ENCODE measurements at regions not wholly inside any gene's neighbourhood (a gene's known extent, or its start where the extent isn't known, plus 50 kb on each side); places are given as distances from the start of the nearest gene placed in this dataset.
"Not testable (repeated sequence)": the region's sequence is repeated elsewhere in the genome, so short reads cannot be mapped to it uniquely, and the experiment has no call there.

DNA sequence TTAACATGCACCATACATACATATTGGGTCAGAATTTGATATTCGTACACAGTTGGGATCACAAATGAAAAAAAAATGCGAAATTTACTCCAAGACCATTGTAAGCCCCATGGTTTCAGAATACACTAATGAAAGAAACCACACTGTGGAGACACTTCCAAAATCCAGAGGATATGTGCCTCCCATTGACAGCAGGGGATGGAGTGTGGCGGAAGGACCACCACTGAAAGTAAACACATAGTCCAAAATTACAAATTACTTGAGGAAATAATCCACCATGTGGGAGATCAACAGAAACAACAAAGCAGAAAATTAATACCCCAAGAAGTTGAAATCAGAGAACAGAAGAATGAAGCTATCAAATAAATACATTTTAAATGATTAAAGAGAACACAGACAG lies 291.6 kb upstream of the PAPPA start:
- Mint-ChIP-seq H3K27ac (no peak overlapping the region), H3K27me3 (ENCODE audit: low read depth) (no peaks in the 10 kb centered on the region), H3K4me1 (ENCODE audit: low read depth) (no peaks in the 10 kb centered on the region), H3K9me3 (ENCODE audit: insufficient read depth) (no peaks in the 10 kb centered on the region), H3K4me3 (no peak overlapping the region), H3K36me3 (ENCODE audit: low read depth) (no peaks in the 10 kb centered on the region)
- ChIA-PET CTCF (no interaction called here), POLR2A (no interaction called here)
- ATAC-seq (no peak), DNase-seq (no peak)

DNA sequence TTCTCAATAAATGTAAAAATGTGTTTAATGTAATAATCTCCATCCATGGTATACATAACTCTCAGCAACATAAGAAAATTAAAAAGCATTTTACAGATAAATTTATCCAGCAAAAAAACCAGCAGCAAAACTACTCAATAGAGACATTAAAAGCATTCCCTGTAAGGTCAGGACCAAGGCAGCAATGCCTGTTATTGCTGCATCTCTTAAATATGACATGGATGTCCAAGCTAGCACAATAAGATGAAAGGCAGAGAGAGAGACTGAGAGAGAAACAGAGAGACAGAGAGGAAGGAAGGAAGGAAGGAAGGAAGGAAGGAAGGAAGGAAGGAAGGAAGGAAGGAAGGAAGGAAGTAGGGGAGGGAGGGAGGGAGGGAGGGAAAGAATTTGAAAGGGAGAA lies 289.0 kb upstream of the PAPPA start:
- no peaks in the 10 kb centered on the region for H3K9me3 Mint-ChIP-seq (ENCODE audit: insufficient read depth)
- H3K4me3 Mint-ChIP-seq: no peak overlapping the region
- ChIA-PET POLR2A (no interaction called here), CTCF (no interaction called here)
- DNase-seq (no peak), ATAC-seq (no peak)
- H3K4me1 Mint-ChIP-seq (ENCODE audit: low read depth): no peaks in the 10 kb centered on the region
- no peak overlapping the region for H3K27ac Mint-ChIP-seq
- no peaks in the 10 kb centered on the region for H3K36me3 Mint-ChIP-seq (ENCODE audit: low read depth)
- H3K27me3 Mint-ChIP-seq (ENCODE audit: low read depth): no peaks in the 10 kb centered on the region

DNA sequence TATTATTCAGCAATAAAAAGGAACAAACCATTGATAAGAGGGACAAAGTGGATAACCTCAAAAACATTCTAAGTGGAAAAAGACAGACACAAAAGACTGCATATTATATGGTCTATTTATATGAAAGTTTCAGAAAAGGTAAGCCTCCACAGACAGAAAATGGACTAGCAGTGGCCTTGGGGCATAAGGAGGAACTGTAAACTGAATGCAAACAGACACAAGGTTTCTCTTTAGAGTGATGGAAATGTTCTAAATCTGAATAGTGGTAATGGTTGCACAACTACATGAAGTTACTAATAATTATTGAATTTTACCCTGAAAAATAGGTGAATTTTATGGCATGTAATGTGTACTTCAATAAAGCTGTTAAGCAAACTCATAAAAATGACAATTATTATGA lies 286.3 kb upstream of the PAPPA start:
- ChIA-PET POLR2A (no interaction called here), CTCF (no interaction called here)
- Mint-ChIP-seq H3K27ac (no peak overlapping the region), H3K4me1 (ENCODE audit: low read depth) (no peaks in the 10 kb centered on the region), H3K36me3 (ENCODE audit: low read depth) (no peaks in the 10 kb centered on the region), H3K27me3 (ENCODE audit: low read depth) (no peaks in the 10 kb centered on the region), H3K4me3 (no peak overlapping the region), H3K9me3 (ENCODE audit: insufficient read depth) (no peaks in the 10 kb centered on the region)
- no peak for ATAC-seq
- no peak for DNase-seq

DNA sequence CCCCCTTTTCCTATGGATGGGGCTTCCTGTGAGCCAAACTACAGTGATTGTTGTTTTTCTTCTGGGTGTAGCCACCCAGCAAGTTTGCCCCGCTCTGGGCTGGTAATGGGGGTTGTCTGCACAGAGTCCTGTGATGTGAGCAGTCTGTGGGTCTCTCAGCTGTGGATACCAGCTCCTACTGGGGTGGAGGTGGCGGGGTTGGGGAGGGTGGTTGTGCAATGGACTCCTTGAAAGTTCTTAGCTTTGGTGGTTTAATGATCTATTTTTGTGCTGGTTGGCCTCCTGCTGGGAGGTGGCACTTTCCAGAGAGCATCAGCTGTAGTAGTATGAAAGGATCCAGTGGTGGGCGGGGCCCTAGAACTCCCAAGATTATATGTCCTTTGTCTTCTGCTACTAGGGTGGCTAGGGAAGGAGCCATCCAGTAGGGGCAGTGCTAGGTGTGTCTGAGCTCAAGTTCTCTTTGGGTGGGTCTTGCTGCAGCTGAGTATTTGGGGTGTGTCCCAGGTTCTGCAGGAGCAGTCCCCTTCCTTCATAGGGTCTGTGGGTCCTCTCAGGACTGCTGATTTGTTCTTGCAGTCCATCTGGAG lies 275.6 kb upstream of the PAPPA start:
- POLR2A ChIA-PET: no interaction called here
- no peaks in the 10 kb centered on the region for H3K9me3 Mint-ChIP-seq (ENCODE audit: insufficient read depth)
- H3K27me3 Mint-ChIP-seq (ENCODE audit: low read depth): no peaks in the 10 kb centered on the region
- DNase-seq (no peak), ATAC-seq (no peak)
- no peaks in the 10 kb centered on the region for H3K36me3 Mint-ChIP-seq (ENCODE audit: low read depth)
- H3K4me3 Mint-ChIP-seq: no peak overlapping the region
- H3K27ac Mint-ChIP-seq: no peak overlapping the region
- H3K4me1 Mint-ChIP-seq (ENCODE audit: low read depth): no peaks in the 10 kb centered on the region
- CTCF ChIA-PET: no interaction called here

DNA sequence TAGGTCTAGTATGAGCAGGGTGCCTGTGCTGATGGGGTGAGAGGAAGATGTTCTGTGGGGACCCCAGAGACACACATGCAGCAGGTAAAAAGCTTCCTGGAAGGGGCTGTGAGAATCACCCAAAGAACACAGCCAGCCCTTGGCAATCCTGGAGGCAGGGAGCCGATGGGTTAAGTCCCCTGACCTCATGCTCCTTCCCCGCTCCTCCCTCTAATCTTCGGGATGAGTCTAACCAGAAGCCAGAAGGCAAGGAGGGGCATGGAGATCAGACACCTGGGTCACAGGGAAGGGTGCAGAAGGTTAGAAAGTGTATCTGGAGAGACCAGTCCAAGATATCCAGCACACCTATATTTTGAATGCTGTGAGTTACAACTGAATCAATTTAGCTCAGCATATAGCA lies 274.1 kb upstream of the PAPPA start:
- no peak overlapping the region for H3K4me3 Mint-ChIP-seq
- CTCF ChIA-PET: no interaction called here

DNA sequence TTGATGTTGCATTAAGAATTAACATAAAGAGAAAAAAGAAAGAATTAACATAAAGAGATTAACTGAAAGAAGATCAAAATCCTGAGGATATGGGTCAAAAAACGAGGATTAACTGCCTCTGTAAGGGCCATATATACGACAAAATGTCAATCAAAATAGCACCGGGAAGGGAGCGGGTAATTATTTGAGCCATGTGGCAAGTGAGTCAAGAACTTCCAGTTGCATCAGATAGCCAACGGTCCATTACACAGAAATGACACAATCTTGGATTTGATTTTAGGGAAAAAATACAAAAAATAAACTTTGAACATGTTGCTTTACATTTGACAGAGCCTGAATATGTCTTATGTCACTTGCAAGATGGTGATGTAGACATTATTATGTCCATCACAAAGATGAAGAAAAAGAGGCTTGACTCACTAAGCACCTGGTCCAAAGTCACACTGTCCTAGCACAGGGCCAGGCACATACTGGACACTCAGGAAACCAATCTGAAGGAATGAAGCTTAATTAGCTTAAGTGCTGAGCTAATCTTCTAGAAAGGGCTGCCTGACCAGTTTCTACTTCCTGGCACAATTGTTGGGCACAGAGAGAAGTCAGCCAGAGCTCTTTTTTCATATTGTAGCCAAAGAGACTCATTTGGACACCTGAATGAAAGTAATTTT lies 273.2 kb upstream of the PAPPA start:
- Mint-ChIP-seq H3K9me3 (ENCODE audit: insufficient read depth) (no peaks in the 10 kb centered on the region), H3K4me1 (ENCODE audit: low read depth) (no peaks in the 10 kb centered on the region), H3K4me3 (no peak overlapping the region), H3K36me3 (ENCODE audit: low read depth) (no peaks in the 10 kb centered on the region), H3K27ac (no peak overlapping the region), H3K27me3 (ENCODE audit: low read depth) (no peaks in the 10 kb centered on the region)
- DNase-seq: no peak
- POLR2A ChIA-PET: no interaction called here
- no peak for ATAC-seq
- CTCF ChIA-PET: no interaction called here

More for the DNA sequence above, 274.1 kb upstream of the PAPPA start:
- ATAC-seq (no peak), DNase-seq (no peak)
- POLR2A ChIA-PET: no interaction called here
- H3K36me3 Mint-ChIP-seq (ENCODE audit: low read depth): no peaks in the 10 kb centered on the region
- H3K27me3 Mint-ChIP-seq (ENCODE audit: low read depth): no peaks in the 10 kb centered on the region
- H3K9me3 Mint-ChIP-seq (ENCODE audit: insufficient read depth): no peaks in the 10 kb centered on the region
- no peaks in the 10 kb centered on the region for H3K4me1 Mint-ChIP-seq (ENCODE audit: low read depth)
- H3K27ac Mint-ChIP-seq: no peak overlapping the region

DNA sequence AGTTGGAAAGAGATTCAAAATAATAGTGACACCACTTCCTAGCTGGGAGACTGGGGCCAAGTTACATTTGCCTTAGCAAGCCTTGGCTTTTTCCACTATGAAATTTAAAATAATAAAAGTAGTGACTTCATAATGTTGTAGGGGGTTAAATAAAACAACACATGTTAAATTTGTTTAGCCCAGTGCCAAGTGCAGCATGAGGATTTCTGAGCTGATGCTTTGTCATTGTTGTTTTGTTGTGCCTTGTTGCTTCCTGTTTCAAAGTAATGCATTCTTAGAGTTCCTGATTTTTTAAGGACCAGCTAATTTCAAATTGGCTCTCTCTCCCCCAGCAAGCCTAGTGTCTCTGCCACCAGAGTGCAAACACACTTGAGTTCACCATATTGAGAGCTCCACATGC lies 270.7 kb upstream of the PAPPA start:
- no peaks in the 10 kb centered on the region for H3K36me3 Mint-ChIP-seq (ENCODE audit: low read depth)
- H3K4me1 Mint-ChIP-seq (ENCODE audit: low read depth): no peaks in the 10 kb centered on the region
- H3K27ac Mint-ChIP-seq: no peak overlapping the region
- ATAC-seq (no peak), DNase-seq (no peak)
- ChIA-PET POLR2A (no interaction called here), CTCF (no interaction called here)
- H3K4me3 Mint-ChIP-seq: no peak overlapping the region
- no peaks in the 10 kb centered on the region for H3K27me3 Mint-ChIP-seq (ENCODE audit: low read depth)
- no peaks in the 10 kb centered on the region for H3K9me3 Mint-ChIP-seq (ENCODE audit: insufficient read depth)

DNA sequence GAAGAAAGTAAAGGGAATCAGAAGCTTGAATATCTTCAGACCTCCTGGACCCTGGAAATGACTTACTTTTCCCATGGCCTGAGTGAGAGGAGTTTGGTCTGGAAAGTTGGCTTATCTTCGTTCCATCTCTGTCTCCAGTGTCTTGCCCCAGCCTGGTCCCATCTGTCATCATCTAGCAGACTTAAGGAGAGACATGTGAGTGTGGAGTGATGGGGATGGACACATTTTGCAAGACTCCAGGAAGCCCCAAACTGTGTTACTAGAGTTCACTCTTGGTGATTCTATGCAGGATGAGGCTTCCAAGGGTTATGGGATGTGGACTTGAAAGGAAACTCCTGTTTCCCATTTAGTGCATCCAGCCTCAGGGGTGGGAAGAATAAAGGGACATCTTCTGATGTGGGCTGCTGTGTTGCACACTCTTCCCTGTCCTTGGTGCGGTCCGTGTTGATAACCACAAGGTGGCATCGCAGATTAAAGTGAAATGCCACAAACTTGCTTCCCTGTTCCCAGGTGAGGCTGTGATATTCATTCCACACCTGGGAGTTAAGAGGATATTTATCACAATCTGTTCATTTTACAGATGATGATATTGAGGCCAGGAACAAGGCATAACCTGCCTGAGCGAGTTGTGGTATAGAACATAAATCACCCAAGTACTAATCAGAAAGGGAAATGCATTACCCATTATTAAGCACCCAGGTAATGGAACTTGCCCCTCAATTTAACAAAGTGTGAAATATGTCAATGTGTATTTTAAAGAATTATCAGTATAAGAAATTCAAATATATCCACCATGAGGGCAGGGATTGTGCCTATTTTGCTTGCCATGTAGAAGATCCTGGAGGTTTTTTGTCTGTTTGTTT lies 269.9 kb upstream of the PAPPA start:
- DNase-seq (no peak), ATAC-seq (no peak)
- no peaks in the 10 kb centered on the region for H3K36me3 Mint-ChIP-seq (ENCODE audit: low read depth)
- H3K4me3 Mint-ChIP-seq: no peak overlapping the region
- CTCF ChIA-PET: no interaction called here
- POLR2A ChIA-PET: no interaction called here
- H3K9me3 Mint-ChIP-seq (ENCODE audit: insufficient read depth): no peaks in the 10 kb centered on the region
- no peak overlapping the region for H3K27ac Mint-ChIP-seq
- H3K27me3 Mint-ChIP-seq (ENCODE audit: low read depth): no peaks in the 10 kb centered on the region
- no peaks in the 10 kb centered on the region for H3K4me1 Mint-ChIP-seq (ENCODE audit: low read depth)

DNA sequence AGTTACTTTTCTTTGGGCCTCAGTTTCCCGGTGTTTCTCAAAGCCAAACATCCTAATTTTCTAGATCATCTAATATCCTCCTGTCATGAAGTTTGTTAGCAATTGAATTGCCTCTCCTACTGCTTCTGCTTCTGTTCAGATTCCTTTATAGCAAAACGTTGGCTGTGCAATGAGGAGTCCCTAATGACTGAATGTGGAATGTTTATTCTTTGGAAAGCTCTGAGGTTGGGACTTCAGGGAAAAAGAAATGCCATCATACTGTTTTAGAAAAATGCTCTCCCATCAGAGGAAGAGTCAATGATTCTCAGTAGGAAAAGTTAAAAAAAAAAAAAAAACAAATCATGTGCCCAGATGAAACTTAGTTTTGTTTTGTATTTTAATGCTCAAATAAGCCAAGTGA lies 268.7 kb upstream of the PAPPA start:
- H3K4me3 Mint-ChIP-seq: no peak overlapping the region
- no peak for DNase-seq
- ChIA-PET CTCF (no interaction called here), POLR2A (no interaction called here)
- no peak overlapping the region for H3K27ac Mint-ChIP-seq
- H3K9me3 Mint-ChIP-seq (ENCODE audit: insufficient read depth): no peaks in the 10 kb centered on the region
- ATAC-seq: no peak
- H3K27me3 Mint-ChIP-seq (ENCODE audit: low read depth): no peaks in the 10 kb centered on the region
- no peaks in the 10 kb centered on the region for H3K36me3 Mint-ChIP-seq (ENCODE audit: low read depth)
- no peaks in the 10 kb centered on the region for H3K4me1 Mint-ChIP-seq (ENCODE audit: low read depth)

DNA sequence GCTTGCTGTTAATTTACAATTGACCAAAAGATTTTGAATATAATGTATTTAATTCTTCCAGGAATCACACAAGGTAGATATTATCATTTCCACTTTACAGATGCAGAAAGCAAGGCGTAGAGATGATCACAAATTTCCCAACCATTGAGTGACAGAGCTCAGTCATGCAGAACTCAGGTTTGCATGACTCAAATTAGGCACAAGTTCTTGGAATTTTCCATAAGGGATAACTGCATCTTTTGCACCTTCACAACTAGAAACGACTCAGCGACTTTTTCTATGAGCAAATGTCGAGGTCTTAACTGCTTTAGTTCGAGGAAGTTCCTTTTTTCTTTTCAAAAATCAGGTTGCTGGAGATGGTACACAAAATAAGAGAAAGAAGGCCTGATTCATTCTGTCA lies 265.5 kb upstream of the PAPPA start:
- H3K36me3 Mint-ChIP-seq (ENCODE audit: low read depth): no peaks in the 10 kb centered on the region
- H3K9me3 Mint-ChIP-seq (ENCODE audit: insufficient read depth): no peaks in the 10 kb centered on the region
- H3K4me3 Mint-ChIP-seq: no peak overlapping the region
- no peaks in the 10 kb centered on the region for H3K27me3 Mint-ChIP-seq (ENCODE audit: low read depth)
- POLR2A ChIA-PET: no interaction called here
- ATAC-seq: no peak
- H3K4me1 Mint-ChIP-seq (ENCODE audit: low read depth): no peaks in the 10 kb centered on the region
- CTCF ChIA-PET: no interaction called here
- H3K27ac Mint-ChIP-seq: no peak overlapping the region
- no peak for DNase-seq

DNA sequence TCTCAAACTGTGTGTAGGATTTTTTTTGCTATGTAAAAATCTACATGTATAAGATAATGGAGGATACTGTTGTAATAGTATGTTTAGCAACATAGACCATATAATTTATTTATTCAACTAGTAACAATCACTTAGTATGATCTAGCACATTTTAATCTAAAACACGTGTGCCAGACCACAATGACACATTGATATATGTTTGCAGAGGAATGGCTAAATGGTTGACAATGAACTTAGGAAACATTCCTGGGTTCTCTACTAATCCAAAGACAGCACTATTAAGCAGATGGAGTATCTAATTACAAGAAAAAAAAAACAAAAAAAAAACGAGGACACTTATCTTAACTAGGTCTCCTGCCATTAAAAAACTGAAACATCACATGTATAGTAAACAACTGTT lies 261.7 kb upstream of the PAPPA start:
- Mint-ChIP-seq H3K27me3 (ENCODE audit: low read depth) (no peaks in the 10 kb centered on the region), H3K4me3 (no peak overlapping the region), H3K27ac (no peak overlapping the region), H3K9me3 (ENCODE audit: insufficient read depth) (no peaks in the 10 kb centered on the region), H3K36me3 (ENCODE audit: low read depth) (no peaks in the 10 kb centered on the region), H3K4me1 (ENCODE audit: low read depth) (no peaks in the 10 kb centered on the region)
- ChIA-PET POLR2A (no interaction called here), CTCF (no interaction called here)
- no peak for ATAC-seq
- no peak for DNase-seq

DNA sequence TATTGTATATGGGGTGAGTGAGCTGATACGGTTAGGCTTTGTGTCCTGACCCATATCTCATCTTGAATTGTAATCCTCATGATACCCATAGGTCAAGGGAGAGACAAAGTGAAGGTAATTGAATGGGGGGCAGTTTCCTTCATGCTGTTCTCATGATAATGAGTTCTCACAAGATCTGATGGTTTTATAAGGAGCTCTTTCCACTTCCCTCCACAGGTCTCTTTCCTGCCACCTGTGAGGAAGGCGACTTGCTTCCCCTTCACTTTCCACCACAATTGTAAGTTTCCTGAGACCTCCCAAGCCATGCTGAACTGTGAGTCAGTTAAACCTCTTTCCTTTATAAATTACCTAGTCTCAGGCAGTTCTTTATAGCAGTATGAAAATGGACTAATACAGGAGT lies 255.1 kb upstream of the PAPPA start:
- POLR2A ChIA-PET; H3K4me1 Mint-ChIP-seq (ENCODE audit: low read depth); DNase-seq; ATAC-seq; H3K27ac Mint-ChIP-seq; H3K27me3 Mint-ChIP-seq (ENCODE audit: low read depth); H3K36me3 Mint-ChIP-seq (ENCODE audit: low read depth); H3K4me3 Mint-ChIP-seq; H3K9me3 Mint-ChIP-seq (ENCODE audit: insufficient read depth); CTCF ChIA-PET: not testable (repeated sequence)

DNA sequence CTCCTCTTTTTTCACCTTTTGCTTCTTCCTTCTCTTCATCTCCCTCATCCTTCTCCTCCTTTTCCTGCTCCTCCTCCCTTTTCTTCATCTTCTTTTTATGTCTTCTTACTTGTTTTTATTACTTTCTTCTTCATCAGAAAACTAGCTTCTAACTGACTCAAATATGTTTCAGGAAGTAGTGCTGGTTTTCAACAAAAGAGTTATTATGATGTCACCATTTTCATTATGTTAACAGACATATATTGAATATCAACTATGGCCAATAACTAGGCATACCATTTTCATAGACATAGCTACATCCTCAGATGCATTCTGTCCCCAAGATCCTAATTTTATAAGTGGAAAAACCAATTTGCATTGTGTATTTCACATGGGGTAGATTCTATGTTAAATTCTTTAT lies 252.9 kb upstream of the PAPPA start:
- no peak overlapping the region for H3K4me3 Mint-ChIP-seq
- DNase-seq: no peak
- ATAC-seq: no peak
- POLR2A ChIA-PET: no interaction called here
- H3K27ac Mint-ChIP-seq: no peak overlapping the region
- H3K4me1 Mint-ChIP-seq (ENCODE audit: low read depth): no peaks in the 10 kb centered on the region
- no peaks in the 10 kb centered on the region for H3K9me3 Mint-ChIP-seq (ENCODE audit: insufficient read depth)
- no peaks in the 10 kb centered on the region for H3K36me3 Mint-ChIP-seq (ENCODE audit: low read depth)
- CTCF ChIA-PET: no interaction called here
- H3K27me3 Mint-ChIP-seq (ENCODE audit: low read depth): no peaks in the 10 kb centered on the region
